GM13976 (cell line): ENCODE measurements at regions not wholly inside any gene's neighbourhood (a gene's known extent, or its start where the extent isn't known, plus 50 kb on each side); places are given as distances from the start of the nearest gene placed in this dataset.

Source experiments
- DNase-seq: peaks from one replicate; pipeline ENCODE4 v3.0.0; 2012; ENCODE audit warnings: low spot score
- in situ Hi-C: fragments of 300-500 bp; cut with MboI; formaldehyde crosslinking; loops from one replicate; pipeline ENCODE4 v1.12.0; 2022; ENCODE audit warnings: low sequenced_read_pairs, mixed read lengths, inconsistent platforms; ENCODE audit not compliant: unreplicated experiment
- TF ChIP-seq, protein P1 (sequence below): IDR thresholded peaks from 2 replicates; pipeline ENCODE4 v1.5.1; 2012; ENCODE audit warnings: borderline replicate concordance, mild to moderate bottlenecking; ENCODE audit not compliant: insufficient read depth; ENCODE audit errors: extremely low read depth, missing control alignments, control extremely low read depth

DNA sequence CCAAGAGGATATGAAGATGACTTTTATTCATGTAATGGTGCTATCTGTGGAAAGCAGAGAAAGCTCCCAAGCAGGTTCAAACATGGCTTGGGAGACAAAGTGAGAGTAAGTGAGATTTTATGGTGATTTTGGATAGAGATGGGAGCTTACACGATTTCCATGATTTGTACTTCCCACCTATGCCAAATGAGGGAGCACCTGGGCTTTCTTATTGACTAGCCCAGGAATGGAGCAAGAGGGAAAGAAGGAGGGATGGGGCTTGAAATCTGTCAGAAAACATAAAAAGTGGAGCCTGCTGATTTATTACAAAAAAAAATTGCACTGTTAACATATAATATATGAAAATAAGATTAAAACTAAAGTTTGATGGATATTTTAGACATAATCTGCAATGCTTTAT is 703.5 kb upstream of the PABPC4L start:
- in situ Hi-C loops = no loop called here
- TF ChIP-seq, protein P1, sequence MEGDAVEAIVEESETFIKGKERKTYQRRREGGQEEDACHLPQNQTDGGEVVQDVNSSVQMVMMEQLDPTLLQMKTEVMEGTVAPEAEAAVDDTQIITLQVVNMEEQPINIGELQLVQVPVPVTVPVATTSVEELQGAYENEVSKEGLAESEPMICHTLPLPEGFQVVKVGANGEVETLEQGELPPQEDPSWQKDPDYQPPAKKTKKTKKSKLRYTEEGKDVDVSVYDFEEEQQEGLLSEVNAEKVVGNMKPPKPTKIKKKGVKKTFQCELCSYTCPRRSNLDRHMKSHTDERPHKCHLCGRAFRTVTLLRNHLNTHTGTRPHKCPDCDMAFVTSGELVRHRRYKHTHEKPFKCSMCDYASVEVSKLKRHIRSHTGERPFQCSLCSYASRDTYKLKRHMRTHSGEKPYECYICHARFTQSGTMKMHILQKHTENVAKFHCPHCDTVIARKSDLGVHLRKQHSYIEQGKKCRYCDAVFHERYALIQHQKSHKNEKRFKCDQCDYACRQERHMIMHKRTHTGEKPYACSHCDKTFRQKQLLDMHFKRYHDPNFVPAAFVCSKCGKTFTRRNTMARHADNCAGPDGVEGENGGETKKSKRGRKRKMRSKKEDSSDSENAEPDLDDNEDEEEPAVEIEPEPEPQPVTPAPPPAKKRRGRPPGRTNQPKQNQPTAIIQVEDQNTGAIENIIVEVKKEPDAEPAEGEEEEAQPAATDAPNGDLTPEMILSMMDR = no peak
- no peak for DNase-seq

DNA sequence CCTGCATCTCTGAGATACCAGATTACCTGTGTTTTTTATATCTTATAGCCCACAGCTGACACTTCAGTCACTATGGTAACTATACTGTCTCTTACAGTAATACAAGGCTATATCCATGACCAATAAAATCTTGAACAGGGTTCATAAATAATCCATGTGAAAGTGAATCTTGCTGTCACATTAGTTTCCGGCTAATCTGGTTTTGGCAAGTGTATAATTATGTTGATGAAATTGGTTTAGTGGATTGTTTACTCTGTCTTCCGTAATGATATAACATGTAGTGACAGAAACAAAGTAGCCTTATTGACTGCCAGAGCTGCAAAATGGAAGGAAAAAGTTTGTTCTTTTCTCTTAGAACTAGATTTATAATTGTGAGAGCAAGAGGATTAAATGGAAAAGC is 686.6 kb upstream of the PABPC4L start:
- TF ChIP-seq, protein P1 = no peak
- DNase-seq = no peak
- in situ Hi-C loops = no loop called here

DNA sequence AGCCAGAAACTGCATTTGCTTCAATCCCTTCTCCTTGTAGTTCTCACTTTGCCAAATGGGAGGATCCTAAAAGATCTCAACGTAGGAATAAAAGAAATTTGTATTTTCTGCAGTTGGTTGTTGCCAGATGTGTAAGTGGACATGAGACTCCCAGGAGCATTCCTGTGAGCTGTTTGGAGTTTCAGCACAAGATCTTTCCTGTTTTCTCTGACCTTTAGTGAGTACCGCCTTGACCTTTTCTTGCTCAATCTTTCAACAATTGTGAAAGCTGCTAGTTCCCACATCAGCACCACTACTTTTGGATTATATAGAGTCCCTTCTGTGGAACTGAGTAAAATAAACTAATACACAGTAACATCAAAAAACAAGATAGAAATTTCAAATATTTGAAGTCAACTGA is 683.8 kb upstream of the PABPC4L start:
- no peak for DNase-seq
- in situ Hi-C loops = no loop called here
- TF ChIP-seq, protein P1 = no peak

DNA sequence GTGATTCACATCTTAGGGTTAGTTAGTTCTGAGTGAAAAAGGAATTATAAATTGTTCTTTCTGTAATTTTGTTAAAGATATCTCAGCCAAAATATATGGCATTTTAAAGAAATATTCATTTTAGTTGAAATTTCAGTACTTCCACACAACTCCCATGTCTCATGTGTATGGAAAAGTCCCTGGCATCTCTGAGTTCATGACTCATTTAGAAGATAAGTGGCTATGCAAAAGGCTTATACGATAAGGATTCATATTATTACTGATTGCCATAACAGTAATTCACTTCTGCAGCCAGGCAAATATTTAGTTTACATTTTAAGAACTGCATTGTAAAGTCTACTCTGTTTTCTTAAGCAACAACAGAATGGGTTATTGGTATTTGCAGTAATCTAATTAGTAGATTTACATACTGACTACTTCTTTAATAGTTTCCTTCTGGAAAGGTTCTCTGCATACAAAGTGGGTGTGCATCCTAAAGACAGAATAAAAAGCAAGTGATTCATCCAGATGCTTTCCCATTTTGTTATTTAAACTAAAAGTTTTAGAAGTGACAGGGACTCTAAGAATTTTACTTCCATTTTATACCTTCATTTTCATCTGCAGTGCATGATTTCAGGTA is 682.4 kb upstream of the PABPC4L start:
- in situ Hi-C loops = no loop called here
- TF ChIP-seq, protein P1 = no peak
- no peak for DNase-seq

DNA sequence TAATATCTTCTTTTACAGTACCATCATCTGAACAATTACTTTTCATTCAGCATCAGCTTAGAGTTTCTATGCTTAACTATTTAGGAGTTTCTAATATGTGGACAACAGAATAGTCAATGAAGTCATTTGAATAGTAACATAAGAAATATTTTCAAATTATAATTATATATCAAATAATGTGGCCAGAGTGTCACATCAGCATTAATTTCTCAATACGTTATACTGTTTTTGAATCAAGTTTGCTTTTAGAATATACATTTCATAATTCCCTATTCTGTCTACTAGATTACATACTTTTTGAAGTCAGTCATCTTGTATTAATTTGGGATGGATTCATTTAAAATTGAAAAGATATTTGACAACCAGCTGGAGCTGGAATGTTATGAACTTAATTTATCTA is 677.4 kb upstream of the PABPC4L start:
- no peak for DNase-seq
- TF ChIP-seq, protein P1 = no peak
- in situ Hi-C loops = no loop called here

DNA sequence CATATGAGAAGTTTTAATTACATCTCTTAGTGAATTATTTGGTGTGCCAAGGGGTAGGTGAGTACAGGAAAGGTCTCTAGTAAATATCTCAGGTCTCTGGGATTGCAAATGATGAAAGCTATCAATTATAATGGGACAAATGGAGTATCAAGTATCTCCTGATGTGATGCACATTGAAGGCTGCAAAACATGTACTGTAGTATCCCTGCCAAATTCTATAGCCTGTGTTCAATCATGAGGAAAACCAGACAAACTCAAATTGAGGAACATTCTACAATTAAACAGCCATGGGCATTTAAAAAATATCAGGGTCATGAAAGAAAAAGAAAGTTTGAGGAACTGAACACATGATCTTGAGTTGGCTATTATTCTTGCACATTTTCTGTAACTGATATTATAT is 665.4 kb upstream of the PABPC4L start:
- in situ Hi-C loops = no loop called here
- DNase-seq = no peak

DNA sequence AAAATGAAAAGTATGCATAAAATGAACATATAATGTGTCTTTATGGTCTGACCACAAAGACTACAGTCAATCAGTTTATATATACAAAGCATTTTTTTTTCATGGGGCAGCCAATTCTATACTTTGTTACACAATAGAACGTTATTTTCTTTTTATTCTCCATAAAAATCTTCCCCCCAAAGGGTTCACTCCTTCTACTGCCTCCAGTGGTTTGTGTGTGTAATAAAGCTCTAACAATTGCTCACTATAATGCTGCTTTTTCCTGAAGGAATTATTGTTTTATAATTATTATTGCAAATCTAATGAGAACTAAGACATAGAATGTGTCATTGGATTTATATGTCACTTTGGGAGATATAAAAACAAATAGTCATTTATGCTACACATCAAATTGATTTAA is 664.1 kb upstream of the PABPC4L start:
- in situ Hi-C loops = no loop called here
- DNase-seq = no peak
- TF ChIP-seq, protein P1 = no peak

More for the DNA sequence above, 665.4 kb upstream of the PABPC4L start:
- TF ChIP-seq, protein P1 = no peak
